ENCODE measurements at regions not wholly inside any gene's neighbourhood (a gene's known extent, or its start where the extent isn't known, plus 50 kb on each side); places are given as distances from the start of the nearest gene placed in this dataset.

- TF ChIP-seq EZH2phosphoT487 (IDR thresholded peaks at IDR 0.05; ENCODE audit: insufficient read depth, low read depth) (no peak), EZH2 (IDR thresholded peaks at IDR 0.05; ENCODE audit: insufficient read depth, poor library complexity, severe bottlenecking) (no peak)
Observed at GRCh38 chr7:69398986-69399385, 199.3 kb upstream of the AUTS2 start.

Data from GM23248 (cell line).